GM12873 (cell line): ENCODE measurements at regions not wholly inside any gene's neighbourhood (a gene's known extent, or its start where the extent isn't known, plus 50 kb on each side); places are given as distances from the start of the nearest gene placed in this dataset.

ENCODE experiments used
- TF ChIP-seq, protein P1 (sequence below): IDR thresholded peaks from 2 replicates; pipeline ENCODE4 v1.5.1; 2012; ENCODE audit warnings: low read depth, mild to moderate bottlenecking, moderate library complexity, low read length, control low read depth; ENCODE audit not compliant: insufficient read depth; ENCODE audit errors: missing control alignments

- TF ChIP-seq, protein P1, sequence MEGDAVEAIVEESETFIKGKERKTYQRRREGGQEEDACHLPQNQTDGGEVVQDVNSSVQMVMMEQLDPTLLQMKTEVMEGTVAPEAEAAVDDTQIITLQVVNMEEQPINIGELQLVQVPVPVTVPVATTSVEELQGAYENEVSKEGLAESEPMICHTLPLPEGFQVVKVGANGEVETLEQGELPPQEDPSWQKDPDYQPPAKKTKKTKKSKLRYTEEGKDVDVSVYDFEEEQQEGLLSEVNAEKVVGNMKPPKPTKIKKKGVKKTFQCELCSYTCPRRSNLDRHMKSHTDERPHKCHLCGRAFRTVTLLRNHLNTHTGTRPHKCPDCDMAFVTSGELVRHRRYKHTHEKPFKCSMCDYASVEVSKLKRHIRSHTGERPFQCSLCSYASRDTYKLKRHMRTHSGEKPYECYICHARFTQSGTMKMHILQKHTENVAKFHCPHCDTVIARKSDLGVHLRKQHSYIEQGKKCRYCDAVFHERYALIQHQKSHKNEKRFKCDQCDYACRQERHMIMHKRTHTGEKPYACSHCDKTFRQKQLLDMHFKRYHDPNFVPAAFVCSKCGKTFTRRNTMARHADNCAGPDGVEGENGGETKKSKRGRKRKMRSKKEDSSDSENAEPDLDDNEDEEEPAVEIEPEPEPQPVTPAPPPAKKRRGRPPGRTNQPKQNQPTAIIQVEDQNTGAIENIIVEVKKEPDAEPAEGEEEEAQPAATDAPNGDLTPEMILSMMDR, result no peak
Measured at GRCh38 chr1:177645491-177646190, 324.2 kb downstream of the SEC16B start.

DNA sequence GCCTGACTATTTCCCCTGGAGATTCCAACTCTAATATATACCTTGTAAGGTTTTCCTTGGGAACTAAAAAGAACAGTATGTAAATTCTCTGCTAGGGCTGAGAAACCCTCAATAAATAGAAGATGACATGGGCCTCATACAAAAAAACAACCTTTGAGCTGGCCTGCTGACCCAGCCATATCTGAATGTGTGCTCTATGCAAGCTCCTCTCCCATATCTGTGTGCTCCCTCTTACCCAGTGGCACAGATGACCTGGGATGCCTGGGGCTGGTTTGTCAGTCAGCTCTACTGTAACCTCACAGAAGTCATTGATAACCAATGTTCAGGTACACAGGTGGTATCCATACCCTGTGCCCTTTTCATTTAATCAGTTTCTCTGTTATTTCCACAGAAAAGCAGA lies 329.2 kb downstream of the SEC16B start:
- TF ChIP-seq, protein P1, result no peak

GRCh38 chr1:177632923-177633615 lies 336.8 kb downstream of the SEC16B start:
- TF ChIP-seq, protein P1, result no peak

GRCh38 chr1:177631770-177632169 lies 338.1 kb downstream of the SEC16B start:
- TF ChIP-seq, protein P1, result no peak

GRCh38 chr1:177629526-177629925 lies 340.3 kb downstream of the SEC16B start:
- TF ChIP-seq, protein P1, result no peak

- TF ChIP-seq, protein P1, result no peak
Measured at GRCh38 chr1:177627148-177627910, 342.5 kb downstream of the SEC16B start.

DNA sequence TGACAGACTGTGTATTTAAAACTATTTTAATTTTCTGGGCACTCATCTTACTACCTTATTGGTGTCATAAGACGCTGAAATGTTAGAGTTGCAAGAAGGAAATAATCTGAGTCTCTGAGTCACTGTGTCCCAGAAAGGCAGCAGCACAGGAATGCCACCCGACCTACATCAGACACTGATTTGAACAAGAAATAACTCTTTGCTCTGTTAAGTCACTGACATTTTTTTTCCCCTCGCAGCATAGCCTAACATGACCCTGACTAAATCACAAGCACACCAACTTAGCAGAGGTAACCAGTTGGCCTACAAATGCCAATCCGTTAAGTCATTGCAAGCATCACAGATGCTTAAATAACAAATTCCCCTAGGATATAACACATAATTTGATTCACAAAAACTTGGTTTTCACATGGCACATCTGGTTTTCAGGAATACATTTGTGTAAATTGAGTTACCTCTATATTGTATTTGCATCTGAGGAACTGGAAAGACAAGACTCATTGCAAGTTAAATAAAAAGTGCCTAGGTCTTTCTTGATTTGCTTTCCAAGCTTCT lies 349.1 kb downstream of the SEC16B start:
- TF ChIP-seq, protein P1, result no peak
